SK-N-MC (cell line): ENCODE measurements at regions not wholly inside any gene's neighbourhood (a gene's known extent, or its start where the extent isn't known, plus 50 kb on each side); places are given as distances from the start of the nearest gene placed in this dataset.
"Not testable (repeated sequence)": the region's sequence is repeated elsewhere in the genome, so short reads cannot be mapped to it uniquely, and the experiment has no call there.

ENCODE experiments used
- DNase-seq: peaks from one replicate; pipeline ENCODE4 v3.0.0-alpha.2; 2011; ENCODE audit warnings: low read depth, low spot score
- H3K27ac ChIP-seq: fragments of 200-600 bp; sonication (generic); 2 replicates; pipeline ENCODE4 v1.5.1; 2016; ENCODE audit warnings: mixed run types
- H3K36me3 ChIP-seq: fragments of 200-600 bp; sonication (generic); 2 replicates; pipeline ENCODE4 v1.6.1; 2017; ENCODE audit warnings: antibody characterized with exemption, low read length, mixed read lengths; ENCODE audit not compliant: insufficient read depth
- H3K4me3 ChIP-seq: fragments of 200-600 bp; sonication (generic); 2 replicates; pipeline ENCODE4 v1.5.1; 2016
- H3K9ac ChIP-seq: fragments of 200-600 bp; sonication (generic); 2 replicates; pipeline ENCODE4 v1.8.0; 2017; ENCODE audit warnings: mixed run types, mixed read lengths; ENCODE audit not compliant: insufficient read length
- H3K9me3 ChIP-seq: fragments of 200-600 bp; sonication (generic); 2 replicates; pipeline ENCODE4 v1.6.1; 2017; ENCODE audit warnings: low read depth, mild to moderate bottlenecking, antibody characterized with exemption, low read length, moderate library complexity, mixed read lengths
- EZH2 ChIP-seq: fragments of 200-600 bp; sonication (generic); IDR thresholded peaks from one replicate; pipeline ENCODE4 v1.6.1; 2017; ENCODE audit warnings: antibody characterized with exemption
- FOXP2 ChIP-seq: optimal IDR thresholded peaks from 2 replicates; pipeline ENCODE3; 2011; ENCODE audit warnings: mild to moderate bottlenecking, moderate library complexity; ENCODE audit not compliant: insufficient read depth; ENCODE audit errors: extremely low read length, control extremely low read depth
- POLR2AphosphoS5 ChIP-seq: IDR thresholded peaks from 2 replicates; pipeline ENCODE4 v1.6.1; 2012; ENCODE audit warnings: mild to moderate bottlenecking, low read depth, low read length, borderline replicate concordance

DNA sequence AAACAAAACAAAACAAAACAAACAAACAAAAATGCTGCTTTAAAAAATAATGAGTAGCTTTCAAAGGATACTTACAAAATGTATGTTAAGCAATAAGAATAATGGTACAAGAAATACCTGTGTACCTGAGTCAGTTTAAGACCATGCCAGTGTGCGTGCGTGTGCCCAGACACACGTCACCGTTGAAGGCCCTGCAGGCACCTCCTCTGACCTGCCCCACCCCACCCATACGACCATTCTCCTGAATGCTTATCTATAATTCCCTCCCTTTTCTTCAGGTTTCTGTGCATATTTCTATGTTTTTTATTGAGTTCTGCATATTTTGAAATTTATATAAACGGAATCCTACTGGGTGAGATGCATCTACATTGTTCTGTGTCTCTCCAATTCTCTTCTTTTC is 374.2 kb upstream of the KLF6 start:
- Histone ChIP-seq H3K36me3 (no peaks in the 10 kb centered on the region), H3K9me3 (no peaks in the 10 kb centered on the region), H3K27ac (no peak overlapping the region), H3K9ac (no peak overlapping the region), H3K4me3 (no peak overlapping the region)
- TF ChIP-seq EZH2 (no peak), POLR2AphosphoS5 (no peak), FOXP2 (no peak)
- no peak for DNase-seq

DNA sequence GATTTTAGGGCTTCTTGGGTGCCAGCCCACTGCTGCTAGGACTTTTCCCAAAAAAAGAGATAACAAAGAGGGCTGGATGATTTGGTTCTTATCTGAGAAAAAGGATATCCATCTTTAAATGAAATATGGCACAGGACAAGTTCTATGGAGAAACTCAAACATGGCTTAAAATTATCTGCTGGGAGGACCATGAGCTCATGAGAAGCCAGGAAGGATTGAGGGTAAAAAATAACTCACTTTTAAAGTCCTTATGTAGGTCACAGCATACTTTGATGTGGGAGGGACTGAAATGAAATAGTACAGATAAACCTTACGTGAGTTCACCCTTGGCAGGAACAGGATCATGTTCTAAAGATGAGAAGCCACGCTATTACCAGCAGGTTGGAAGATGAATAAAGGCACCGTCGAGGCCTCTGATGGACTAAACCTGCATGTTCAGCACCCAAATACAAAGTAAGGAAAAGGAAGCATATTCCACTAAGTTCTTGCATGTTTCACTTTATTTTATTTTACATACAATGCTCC is 369.2 kb upstream of the KLF6 start:
- no peak overlapping the region for H3K4me3 ChIP-seq
- H3K9ac ChIP-seq, result no peak overlapping the region
- no peak overlapping the region for H3K27ac ChIP-seq
- no peak for DNase-seq
- H3K36me3 ChIP-seq, result no peaks in the 10 kb centered on the region
- TF ChIP-seq POLR2AphosphoS5 (no peak), FOXP2 (no peak), EZH2 (no peak)
- H3K9me3 ChIP-seq, result no peaks in the 10 kb centered on the region

DNA sequence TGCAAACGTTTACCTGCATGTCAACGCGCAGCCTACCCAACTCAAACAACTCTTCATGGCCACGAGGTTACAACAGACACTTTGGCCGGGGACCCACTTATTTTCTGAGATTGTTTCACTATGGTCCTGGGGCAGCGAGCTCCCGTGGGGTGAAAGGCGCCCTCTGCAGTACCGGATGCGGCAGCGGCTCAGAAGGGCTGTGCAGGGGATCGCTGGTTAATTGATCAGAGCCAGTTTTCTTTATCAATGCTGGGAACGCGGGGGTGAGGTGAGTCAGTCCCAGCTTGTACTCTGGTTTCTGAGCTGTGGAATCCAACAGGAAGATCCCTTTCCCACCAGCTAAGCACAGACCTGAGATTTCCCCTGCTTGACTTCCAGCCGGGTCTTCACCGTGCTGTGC is 366.5 kb upstream of the KLF6 start:
- no peak overlapping the region for H3K9ac ChIP-seq
- no peak overlapping the region for H3K4me3 ChIP-seq
- no peaks in the 10 kb centered on the region for H3K36me3 ChIP-seq
- H3K9me3 ChIP-seq, result no peaks in the 10 kb centered on the region
- no peak for DNase-seq
- no peak overlapping the region for H3K27ac ChIP-seq
- TF ChIP-seq POLR2AphosphoS5 (no peak), FOXP2 (no peak), EZH2 (no peak)

DNA sequence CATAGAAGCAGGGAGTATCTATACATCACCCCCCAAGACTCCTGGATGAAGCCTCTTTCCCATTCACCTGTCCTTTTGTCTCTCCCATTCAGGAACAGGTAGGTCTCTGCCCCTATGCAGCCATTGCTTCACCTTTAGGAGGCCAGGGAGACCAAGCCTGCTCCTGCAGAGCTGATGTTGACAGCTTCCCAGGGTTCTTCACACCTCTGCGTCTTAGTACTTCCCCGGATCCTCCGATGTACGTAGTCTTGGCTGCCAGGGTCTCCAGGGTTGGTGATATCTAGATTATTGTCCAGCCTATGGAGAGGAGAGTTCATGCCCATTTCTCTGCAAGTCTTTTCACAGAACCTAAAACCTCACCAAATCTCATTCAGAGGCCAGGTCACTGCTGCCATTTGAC is 365.7 kb upstream of the KLF6 start:
- Histone ChIP-seq H3K36me3 (no peaks in the 10 kb centered on the region), H3K9me3 (no peaks in the 10 kb centered on the region), H3K27ac (no peak overlapping the region), H3K9ac (no peak overlapping the region), H3K4me3 (no peak overlapping the region)
- TF ChIP-seq FOXP2 (no peak), POLR2AphosphoS5 (no peak), EZH2 (no peak)
- no peak for DNase-seq

DNA sequence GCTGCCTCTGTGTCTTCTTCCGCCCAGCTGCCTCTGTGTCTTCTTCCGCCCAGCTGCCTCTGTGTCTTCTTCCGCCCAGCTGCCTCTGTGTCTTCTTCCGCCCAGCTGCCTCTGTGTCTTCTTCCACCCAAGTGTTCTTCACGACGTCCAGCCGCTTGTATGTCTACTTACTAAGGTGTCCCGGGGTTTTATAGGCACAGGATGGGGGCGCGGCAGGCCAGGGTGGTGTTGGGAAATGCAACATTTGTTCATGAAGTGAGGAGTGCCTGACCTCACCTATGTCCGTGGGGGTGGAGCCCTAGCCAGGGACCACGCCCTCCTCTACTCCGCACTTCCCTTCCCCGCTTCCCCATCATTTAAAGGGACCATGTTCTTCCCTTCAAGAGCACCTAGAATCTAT is 364.5 kb upstream of the KLF6 start:
- not testable (repeated sequence) for H3K9me3 ChIP-seq, H3K36me3 ChIP-seq, H3K27ac ChIP-seq, H3K4me3 ChIP-seq, DNase-seq, H3K9ac ChIP-seq

DNA sequence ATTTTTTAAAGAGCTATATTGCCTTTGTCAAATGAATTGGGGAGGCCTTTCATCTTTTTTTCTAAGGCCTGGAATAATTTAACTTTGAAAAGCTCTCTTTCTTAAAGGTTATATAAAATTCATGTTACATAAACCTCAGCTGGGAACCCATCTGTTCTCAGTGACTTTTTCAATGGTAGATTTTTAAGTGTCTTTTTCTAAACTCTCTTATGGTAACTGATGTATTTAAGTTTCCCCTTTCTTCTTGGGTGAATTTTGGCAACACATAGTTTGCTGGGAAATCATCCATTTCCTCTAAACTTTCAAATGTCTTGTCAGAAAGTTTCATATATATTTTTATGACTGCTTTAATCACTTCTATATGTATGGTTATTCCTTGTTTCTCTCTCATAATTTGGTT is 362.2 kb upstream of the KLF6 start:
- no peak for DNase-seq
- Histone ChIP-seq H3K9ac (no peak overlapping the region), H3K27ac (no peak overlapping the region), H3K9me3 (no peaks in the 10 kb centered on the region), H3K36me3 (no peaks in the 10 kb centered on the region), H3K4me3 (no peak overlapping the region)
- no peak for TF ChIP-seq POLR2AphosphoS5
- TF ChIP-seq EZH2, result no peak
- no peak for TF ChIP-seq FOXP2

DNA sequence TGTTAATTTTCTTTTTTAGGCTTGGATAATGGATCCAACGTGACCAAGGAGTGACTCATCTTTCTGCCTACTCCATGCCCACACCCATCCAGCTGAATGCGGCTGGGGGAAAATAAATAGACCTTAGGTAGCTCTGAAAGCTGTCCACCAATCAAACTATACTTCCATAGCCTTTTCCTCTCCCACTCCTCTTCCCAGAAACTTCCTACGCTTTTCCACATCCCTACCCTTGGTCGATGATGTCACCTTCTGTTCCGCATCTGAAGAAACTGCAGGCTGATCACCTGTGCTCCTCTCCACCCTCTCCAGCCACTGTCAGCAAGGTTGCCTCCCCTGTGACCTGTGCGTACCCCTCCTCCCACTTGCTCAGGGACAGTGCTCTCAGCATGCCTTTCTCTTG is 359.8 kb upstream of the KLF6 start:
- DNase-seq, result no peak
- H3K4me3 ChIP-seq, result no peak overlapping the region
- H3K27ac ChIP-seq, result no peak overlapping the region
- H3K9ac ChIP-seq, result no peak overlapping the region
- H3K9me3 ChIP-seq, result no peaks in the 10 kb centered on the region
- H3K36me3 ChIP-seq, result no peaks in the 10 kb centered on the region
- no peak for TF ChIP-seq POLR2AphosphoS5
- no peak for TF ChIP-seq FOXP2
- TF ChIP-seq EZH2, result no peak

DNA sequence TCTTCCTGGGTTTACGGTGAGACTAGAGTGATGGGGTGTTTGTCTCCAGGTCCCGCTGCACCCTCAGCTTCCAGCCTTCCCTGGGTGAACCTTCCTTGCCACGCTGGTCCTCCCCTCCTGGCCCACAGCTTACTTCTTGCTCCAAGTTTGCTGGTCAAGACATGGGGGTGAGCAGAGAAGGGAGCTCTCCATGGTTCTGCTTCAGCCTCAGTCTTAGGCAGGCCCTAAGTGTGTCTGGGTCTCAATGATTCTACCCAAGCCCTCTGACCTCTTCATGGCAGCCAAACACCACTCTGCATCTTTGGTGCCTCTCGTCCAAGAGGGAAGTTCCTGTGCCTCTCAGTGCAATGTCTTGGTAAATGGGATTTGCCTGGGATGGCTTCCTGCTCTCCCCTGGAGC is 356.5 kb upstream of the KLF6 start:
- DNase-seq, result no peak
- H3K9ac ChIP-seq, result no peak overlapping the region
- H3K4me3 ChIP-seq, result no peak overlapping the region
- no peaks in the 10 kb centered on the region for H3K9me3 ChIP-seq
- H3K36me3 ChIP-seq, result no peaks in the 10 kb centered on the region
- no peak overlapping the region for H3K27ac ChIP-seq
- TF ChIP-seq POLR2AphosphoS5 (no peak), FOXP2 (no peak), EZH2 (no peak)

DNA sequence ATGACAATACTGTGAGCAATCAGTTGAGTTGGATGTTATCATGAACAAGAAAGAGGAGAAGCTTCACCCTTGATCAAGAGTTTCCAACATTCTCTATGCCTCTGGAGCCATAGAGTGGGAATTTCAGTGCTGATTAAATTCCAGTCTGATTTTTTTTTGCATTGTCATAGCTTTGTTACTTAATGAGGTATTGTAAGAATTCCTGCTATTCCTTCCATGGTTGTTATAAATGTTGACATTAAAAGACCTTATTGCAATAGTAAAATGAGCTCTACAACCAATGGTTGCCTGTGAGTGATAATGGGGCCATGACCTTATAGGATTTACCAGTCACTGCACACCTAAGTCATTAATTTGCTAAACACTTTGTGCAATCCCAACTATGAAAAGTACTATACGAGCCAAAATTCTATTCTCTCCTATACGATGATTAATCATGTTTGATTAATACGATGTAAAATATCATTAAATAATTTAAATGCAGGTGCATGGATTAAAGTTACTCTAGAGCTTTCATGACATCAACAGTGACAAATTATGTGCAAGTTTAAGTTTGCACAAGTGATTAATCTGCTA is 353.2 kb upstream of the KLF6 start:
- Histone ChIP-seq H3K4me3 (no peak overlapping the region), H3K36me3 (no peaks in the 10 kb centered on the region), H3K9me3 (no peaks in the 10 kb centered on the region), H3K27ac (no peak overlapping the region), H3K9ac (no peak overlapping the region)
- no peak for DNase-seq
- no peak for TF ChIP-seq EZH2
- TF ChIP-seq POLR2AphosphoS5, result no peak
- TF ChIP-seq FOXP2, result no peak
